ENCODE measurements at regions not wholly inside any gene's neighbourhood (a gene's known extent, or its start where the extent isn't known, plus 50 kb on each side); places are given as distances from the start of the nearest gene placed in this dataset.

DNA sequence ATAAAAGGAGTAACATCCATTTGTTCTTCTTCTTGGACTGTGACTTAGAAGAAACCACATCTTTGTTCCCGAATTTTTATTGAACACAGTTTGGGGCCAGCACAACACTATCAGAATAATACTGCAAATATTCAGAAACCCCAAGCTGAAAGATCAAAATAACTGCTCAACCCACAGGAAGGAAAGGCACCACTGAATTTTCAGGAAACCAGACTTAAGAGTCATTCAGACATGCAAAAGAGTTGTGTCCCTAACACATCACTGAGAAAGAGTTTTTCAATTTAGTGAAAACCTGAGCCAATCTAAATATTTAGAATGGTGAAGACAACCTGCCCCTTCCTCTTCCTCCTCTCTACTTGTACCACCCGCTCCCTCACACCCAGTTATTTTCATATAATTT, 295.0 kb upstream of the RORA start:
- no peak for DNase-seq

DNA sequence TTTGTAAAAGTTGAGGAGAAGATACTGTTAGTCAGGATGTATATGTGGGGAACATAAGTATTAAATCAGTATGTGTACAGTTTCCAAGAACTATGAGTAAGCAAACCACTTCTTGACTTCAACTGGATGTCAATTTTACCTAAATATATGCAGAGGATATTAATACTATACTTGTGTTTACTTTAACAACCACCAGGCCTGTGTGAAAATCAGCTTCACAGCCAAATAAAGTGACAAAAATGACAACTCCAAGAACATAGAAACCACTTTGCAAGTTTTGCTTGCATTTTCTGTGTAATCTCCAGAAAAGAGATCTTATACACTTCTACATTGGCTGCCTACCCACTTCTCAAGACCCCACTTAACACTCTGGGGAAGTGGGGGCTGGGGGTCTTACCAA, 293.3 kb upstream of the RORA start:
- DNase-seq: no peak

GRCh38 chr15:61521953-61522352, 292.9 kb upstream of the RORA start:
- no peak for DNase-seq

DNA sequence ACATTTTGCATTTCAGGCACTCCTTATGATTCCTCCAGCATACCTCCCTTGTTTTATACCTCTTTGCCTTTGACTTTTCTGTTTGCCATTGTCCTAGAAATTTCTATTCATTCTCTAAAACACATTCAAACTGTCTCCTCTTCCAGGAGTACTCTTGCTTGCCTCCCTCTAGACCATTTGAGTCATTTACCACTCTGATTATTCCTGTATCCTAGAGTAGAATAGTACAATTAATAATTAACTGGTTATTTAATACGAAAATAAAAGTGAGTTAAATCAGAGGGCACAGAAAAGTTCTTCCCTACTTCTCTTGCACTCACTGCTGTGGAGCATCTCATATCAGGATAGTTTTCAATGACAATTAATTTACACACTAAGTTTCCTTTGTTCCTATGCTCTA, 290.2 kb upstream of the RORA start:
- no peak for DNase-seq

DNA sequence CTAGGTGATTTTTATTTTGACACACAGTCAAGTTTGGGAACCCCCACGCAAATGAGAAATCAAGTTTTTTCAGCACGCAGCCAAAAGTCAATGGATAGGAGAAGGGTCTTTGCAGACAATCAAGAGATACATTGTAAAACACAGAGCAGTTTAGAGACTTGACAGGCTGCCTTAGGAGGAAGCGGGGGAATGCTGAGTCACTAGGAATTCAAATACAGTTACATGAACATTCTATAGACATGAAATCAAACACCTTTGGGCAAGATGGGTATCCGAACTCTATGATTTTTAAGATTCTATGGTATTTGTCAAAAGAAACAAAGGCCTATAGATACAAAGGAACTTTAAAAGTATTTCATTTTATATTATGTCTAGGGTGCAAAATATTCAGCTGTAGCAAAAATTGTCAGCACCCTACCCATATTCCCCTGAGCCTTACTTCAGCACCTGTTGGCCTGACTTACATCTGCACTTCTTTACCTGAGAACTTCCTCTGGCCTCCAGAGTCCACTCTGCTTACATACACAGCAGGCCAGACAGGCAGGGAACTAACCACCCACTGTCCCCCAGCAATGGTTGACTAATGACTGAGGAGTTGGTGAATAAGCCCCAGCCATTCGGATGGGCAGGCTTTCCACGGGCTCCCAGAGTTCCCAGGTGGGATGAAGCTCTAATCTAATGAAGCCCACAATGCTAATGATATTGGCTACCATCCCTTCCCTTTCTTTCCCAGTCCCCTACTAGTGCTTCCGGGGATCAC, 289.3 kb upstream of the RORA start:
- no peak for DNase-seq

- DNase-seq: no peak
Observed at GRCh38 chr15:61517776-61518175, 288.7 kb upstream of the RORA start.

DNA sequence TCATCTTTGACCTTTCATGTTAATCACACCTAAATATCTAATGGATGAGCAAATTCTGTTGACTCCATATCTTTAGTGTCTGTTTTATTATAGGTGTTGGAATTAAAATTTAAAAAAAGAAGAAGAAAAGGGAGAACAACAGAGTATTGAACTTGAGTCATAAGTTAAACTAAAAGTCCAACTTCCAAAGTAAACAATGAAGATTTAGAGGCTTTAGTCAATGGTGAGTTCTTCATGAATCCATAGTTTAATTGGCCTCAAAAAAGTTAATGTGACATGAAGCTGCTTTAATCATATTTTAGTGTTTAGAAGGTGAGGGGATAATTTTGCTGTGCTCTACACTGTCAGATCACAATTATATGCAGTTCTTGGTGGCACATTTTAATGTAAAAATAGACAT, 288.2 kb upstream of the RORA start:
- no peak for DNase-seq

GRCh38 chr15:61511756-61512155, 282.7 kb upstream of the RORA start:
- no peak for DNase-seq

DNA sequence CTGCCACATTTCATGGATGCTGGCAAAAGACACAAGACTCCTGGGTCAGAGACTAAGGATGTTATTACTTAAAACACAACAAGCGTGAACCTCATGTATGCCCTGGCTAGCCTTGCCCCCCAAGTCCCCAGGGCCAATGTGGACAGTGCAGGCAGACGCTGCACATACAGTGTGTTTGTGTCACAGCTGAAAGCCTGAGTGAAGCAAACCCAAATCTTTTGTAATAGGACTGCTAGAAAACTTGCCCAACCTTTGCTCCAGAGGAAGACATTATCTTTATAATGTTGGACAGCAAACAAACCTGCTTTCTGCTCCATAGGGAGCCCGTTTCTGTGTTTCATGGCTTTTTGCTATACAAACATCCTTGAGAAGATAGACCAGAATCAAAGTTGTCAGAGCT, 282.0 kb upstream of the RORA start:
- no peak for DNase-seq

- DNase-seq: no peak
Observed at GRCh38 chr15:61509327-61509840, 280.3 kb upstream of the RORA start.

DNA sequence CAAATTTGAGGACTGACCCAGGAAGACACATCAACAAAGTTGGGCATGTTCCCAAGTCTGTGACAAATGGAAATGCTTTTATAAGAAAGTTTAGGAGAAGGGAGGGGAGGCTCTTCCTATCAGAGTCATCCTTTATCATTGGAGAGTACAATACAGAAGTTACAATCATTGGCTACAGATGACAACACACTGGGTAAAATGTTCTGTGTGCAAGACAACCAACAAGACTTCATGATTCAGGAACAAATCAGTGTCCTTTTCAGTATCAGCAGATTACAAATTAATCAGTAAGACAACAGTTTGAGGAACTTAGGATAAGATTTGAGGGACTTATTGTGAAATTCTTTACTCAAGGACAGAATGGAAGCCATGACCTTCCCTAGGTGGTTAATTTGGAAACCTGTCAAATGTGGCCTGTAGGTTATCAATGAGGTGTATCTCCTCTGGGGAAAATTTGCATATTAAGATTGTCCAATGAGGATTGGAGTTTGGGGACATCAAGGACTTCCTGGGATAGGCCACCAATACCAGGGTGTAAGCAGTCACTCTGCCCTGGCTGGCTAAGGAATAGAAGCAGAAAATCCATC, 274.4 kb upstream of the RORA start:
- DNase-seq: no peak

DNA sequence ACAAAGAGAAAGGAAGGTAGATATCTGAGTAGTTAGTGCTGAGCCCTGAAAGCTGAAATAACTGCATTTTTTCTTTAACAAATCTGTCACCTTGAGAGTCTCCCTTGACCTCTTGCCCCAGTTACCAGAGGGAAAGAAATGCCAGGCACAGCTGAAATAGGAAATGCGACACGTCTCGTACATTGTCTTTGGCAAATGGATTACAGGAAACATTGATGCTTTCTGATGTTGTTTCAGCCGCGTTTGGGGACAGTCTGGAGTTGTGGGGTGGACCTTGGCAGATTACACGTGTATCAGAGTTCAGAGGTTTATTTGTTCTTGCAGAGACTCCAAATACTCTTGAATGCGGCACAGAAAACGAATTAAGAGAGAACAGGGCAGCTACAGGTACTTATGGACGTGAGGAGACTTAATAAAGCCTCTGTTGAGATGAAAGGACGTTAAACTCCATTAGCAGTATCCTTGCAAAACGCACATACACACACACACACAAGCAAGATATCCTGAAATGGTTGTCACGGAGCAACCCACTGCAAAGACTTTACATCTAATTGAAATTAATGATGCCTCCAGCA, 272.8 kb upstream of the RORA start:
- DNase-seq: no peak

DNA sequence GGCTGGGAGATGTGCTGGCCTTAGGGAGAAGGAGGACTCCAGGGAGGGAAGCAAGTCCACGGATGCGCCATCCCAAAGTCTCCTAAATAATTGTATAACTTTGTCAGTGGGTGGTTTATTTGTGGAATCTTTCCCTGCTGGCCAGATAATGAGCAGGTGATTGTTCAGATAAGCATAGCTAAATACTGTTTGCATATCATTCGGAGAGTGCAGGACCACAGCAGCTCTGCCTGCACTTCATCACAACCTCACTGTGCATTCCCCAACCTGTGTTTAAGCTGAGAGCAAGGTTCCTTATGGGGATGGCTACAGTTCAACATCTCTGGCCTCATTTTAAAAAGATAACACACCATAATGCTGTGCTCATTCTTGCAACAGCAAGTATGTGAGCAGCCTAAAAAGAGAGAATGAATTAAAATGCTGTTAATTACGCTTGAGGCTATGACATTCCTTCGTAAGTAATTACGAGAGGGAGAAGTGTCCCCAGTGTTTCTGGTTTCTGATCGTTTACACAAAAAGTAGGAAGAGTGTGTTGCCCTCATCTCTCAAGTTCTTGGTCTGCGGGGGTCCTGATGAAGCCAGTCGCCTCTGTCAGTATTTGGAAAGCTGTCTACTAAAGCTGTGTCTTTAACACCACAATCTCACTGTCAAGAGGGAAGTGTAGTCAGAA, 272.0 kb upstream of the RORA start:
- no peak for DNase-seq

DNA sequence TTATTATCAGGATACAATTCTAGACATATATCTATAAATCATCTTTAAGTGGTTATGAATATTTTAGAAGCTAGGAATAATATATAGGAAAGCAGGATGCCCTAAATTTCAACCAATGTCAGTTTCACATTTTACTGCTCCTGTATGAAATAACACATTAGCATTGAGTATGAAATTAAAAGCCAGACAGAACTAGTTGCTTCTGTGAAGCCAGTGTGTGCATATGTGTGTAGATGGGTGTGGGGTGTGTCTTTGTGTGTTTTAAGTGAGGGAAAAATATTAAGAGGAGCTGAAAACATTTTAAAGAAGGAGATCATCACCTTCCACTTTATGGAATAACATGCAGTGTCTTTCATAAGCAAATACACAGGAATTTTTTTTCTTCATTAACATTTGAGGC, 271.4 kb upstream of the RORA start:
- no peak for DNase-seq

- DNase-seq: no peak
Observed at GRCh38 chr15:61499376-61499775, 270.3 kb upstream of the RORA start.

DNA sequence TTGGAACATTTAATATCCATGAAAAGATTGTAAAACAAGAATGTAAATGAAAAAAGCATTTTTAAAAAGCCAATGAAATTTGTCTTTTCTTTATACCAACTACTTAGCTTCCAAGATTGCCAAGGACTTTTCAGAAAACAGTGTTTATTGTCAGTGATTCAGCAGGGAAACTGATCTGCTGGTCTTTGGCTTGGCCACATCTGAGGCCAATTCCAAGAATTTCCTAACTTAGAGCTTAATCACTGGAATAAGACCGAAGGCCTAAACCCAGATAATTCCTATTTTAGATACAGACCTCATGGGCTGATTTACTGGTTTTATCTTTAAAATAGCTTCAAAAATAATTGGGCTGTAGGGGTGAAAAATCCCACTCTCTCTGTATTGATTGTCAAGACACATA, 260.5 kb upstream of the RORA start:
- DNase-seq: no peak

- DNase-seq: no peak
Observed at GRCh38 chr15:61483599-61483998, 254.5 kb upstream of the RORA start.

DNA sequence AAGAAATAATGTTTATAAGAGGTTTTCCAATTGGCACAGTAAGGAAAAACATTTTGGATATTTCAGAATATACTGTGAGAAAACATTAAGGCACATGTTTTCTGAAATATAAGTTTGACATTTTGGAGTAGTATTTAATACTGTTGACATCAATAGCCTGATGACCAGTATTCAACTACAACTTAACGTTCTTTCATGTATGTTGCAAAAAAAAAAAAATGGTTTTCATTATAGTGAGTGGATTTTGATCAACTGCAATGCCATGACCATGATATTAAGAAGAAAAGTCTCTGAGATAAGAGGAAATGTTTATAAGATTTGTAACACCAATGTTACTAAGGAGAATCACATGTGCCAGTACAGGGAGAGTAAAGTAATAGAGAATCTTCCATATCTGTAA, 252.8 kb upstream of the RORA start:
- no peak for DNase-seq

DNA sequence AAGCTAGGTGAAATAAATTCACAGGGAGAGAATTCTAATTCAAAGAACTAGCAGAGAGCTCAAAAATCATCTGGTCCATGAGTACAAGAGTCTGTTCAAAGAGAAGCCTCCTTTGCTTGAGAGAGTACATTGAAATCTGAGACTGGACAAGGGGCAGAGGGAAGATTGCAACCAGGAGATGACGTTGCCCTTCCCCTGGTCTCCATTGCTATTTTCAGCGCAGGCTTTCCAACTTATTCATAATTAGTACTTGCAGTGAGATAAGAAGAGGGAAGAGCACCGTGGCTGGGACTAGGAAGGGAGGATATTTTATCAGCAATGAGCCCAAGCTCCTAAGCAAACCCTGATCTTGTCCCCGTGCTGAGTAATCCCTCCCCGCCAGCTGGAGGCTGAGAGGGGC, 251.8 kb upstream of the RORA start:
- DNase-seq: no peak

- DNase-seq: no peak
Observed at GRCh38 chr15:61480295-61480694, 251.2 kb upstream of the RORA start.

- no peak for DNase-seq
Observed at GRCh38 chr15:61479613-61480012, 250.5 kb upstream of the RORA start.

DNA sequence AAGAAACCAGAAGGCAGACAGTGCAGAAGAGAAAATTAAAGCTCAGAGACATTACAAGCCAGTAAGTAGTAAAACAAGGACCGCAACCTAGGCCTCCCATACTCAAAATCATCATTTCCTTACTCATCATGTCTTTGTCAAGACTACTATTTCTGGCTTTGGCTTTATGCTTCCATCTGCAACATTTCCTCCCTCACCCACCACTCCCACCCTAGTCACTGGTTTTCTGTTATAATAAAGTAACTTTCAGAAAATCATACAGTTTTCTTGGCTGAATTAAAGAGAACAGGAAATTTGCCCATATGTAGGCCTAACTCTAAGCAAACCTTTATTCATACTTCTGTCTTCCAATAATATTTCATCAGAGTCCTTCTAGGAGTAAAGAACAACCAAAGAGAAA, 247.6 kb upstream of the RORA start:
- no peak for DNase-seq

GRCh38 chr15:61474796-61475195, 245.7 kb upstream of the RORA start:
- DNase-seq: no peak

DNA sequence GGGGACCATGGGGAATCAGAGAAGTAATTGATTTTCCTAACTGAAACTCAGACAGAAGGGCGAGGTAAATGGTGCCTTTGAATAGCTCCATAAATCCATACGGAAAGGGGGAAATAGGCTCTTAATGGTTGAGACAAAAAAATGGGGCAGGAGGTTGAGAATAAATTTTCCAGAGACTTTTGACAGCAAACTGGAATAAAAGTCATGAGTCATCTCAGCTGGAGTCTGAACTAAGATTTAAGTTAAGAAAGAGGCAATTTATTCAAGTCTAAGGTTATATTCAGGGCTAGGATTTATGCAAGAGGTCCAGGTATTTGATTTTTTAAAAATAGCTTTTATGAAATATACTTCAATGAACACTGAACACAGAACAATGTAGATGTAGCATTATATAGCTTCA, 238.7 kb upstream of the RORA start:
- no peak for DNase-seq
